GM12892 (cell line): ENCODE measurements at regions not wholly inside any gene's neighbourhood (a gene's known extent, or its start where the extent isn't known, plus 50 kb on each side); places are given as distances from the start of the nearest gene placed in this dataset.

Experiments
- POLR2A ChIP-seq: IDR thresholded peaks from 2 replicates; pipeline ENCODE4 v1.6.1; 2011; ENCODE audit warnings: low read depth, low read length, control low read depth
- POLR2AphosphoS5 ChIP-seq: IDR thresholded peaks from 2 replicates; pipeline ENCODE4 v1.6.1; 2011; ENCODE audit warnings: low read depth, low read length, control low read depth
- TAF1 ChIP-seq: IDR thresholded peaks from 2 replicates; pipeline ENCODE4 v1.6.1; 2011; ENCODE audit warnings: low read depth, mild to moderate bottlenecking, control low read depth, low read length, borderline replicate concordance

DNA sequence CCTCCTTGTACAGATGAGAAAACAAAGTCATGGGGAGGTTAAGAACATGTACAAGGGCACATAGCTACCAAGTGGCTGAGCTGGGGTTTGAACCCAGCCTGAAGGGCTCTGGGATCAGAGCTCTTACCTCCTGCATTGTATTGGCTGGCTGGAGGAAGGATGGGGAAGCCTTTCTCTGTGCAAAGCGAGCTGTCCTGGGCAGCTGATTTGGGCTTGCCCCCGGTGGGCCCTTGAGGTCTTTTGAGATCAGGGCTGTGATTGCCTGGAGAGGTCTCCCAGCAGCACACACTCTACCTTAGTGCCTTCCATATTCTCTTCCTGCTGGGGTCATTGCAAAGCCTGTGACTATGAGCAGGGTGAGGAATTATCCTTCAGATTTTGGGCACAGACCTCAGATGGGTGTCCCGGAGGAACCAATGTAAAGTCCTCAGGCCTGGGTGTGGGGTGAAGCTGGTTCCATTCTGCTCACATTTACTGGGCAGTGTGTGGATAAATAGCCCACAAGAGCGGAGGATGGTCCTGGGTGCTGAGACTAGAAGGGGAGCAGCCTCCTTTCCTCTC is 53.3 kb upstream of the EPS8L3 start:
- TF ChIP-seq POLR2A (no peak), POLR2AphosphoS5 (no peak), TAF1 (no peak)
